SK-N-SH (cell line): ENCODE measurements at regions not wholly inside any gene's neighbourhood (a gene's known extent, or its start where the extent isn't known, plus 50 kb on each side); places are given as distances from the start of the nearest gene placed in this dataset.

ENCODE experiments used
- EP300 ChIP-seq, 2 experiments: IDR thresholded peaks; 2 replicates each; pipeline versions ENCODE4 v1.4.0 to v1.6.1; 2012; ENCODE audit warnings: borderline replicate concordance in 1 of 2, low read depth in 1 of 2, low read length in 1 of 2
- FOXJ3 ChIP-seq: sonication (generic); formaldehyde crosslinking; IDR thresholded peaks from 2 replicates; pipeline ENCODE4 v1.5.1; 2020; ENCODE audit warnings: mild to moderate bottlenecking, missing genetic modification reagents
- POLR2AphosphoS5 ChIP-seq: IDR thresholded peaks from 2 replicates; pipeline ENCODE4 v1.6.1; 2012; ENCODE audit warnings: low read depth, low read length
- RFX5 ChIP-seq: IDR thresholded peaks from 2 replicates; pipeline ENCODE4 v1.6.1; 2012; ENCODE audit warnings: mild to moderate bottlenecking, improper control_type of control experiment, low read length
- TEAD4 ChIP-seq: IDR thresholded peaks from 2 replicates; pipeline ENCODE4 v1.4.0; 2012; ENCODE audit warnings: mild to moderate bottlenecking, borderline replicate concordance; ENCODE audit not compliant: insufficient read depth
- YY1 ChIP-seq: IDR thresholded peaks from 2 replicates; pipeline ENCODE4 v1.4.0; 2012; ENCODE audit warnings: low read depth, mild to moderate bottlenecking
- TF ChIP-seq, protein P1 (sequence below): IDR thresholded peaks from 2 replicates; pipeline ENCODE4 v1.6.1; 2012; ENCODE audit warnings: mild to moderate bottlenecking, low read depth, low read length, moderate library complexity
- TF ChIP-seq, protein P2 (sequence below): fragments of 200-600 bp; sonication (generic); IDR thresholded peaks from 2 replicates; pipeline ENCODE4 v1.6.1; 2017; ENCODE audit warnings: antibody characterized with exemption, mild to moderate bottlenecking, moderate library complexity

DNA sequence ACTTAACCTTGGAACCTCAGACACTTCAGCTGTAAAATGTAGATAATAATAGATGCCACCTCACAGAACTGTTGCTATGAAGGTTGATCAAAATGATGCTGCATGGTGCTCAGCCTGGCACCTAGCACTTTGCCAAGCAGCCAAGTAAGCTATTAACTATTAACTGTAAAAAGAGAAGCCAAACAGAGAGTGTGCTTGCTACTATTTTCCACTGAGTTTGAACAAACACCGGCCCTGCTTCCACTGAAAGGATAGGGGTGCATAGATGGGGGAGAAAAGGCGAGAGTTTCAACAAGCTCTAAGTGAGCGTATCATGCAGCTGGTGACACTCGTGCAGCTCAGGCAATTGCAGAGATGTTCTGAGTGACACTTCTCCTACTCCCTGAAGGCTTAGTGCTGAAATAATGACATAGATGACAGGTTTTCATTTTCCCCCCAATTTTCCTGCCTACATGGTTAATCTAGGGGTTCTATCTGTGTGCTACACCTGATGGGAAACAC lies 78.2 kb downstream of the GPR88 start:
- TF ChIP-seq, protein P1, sequence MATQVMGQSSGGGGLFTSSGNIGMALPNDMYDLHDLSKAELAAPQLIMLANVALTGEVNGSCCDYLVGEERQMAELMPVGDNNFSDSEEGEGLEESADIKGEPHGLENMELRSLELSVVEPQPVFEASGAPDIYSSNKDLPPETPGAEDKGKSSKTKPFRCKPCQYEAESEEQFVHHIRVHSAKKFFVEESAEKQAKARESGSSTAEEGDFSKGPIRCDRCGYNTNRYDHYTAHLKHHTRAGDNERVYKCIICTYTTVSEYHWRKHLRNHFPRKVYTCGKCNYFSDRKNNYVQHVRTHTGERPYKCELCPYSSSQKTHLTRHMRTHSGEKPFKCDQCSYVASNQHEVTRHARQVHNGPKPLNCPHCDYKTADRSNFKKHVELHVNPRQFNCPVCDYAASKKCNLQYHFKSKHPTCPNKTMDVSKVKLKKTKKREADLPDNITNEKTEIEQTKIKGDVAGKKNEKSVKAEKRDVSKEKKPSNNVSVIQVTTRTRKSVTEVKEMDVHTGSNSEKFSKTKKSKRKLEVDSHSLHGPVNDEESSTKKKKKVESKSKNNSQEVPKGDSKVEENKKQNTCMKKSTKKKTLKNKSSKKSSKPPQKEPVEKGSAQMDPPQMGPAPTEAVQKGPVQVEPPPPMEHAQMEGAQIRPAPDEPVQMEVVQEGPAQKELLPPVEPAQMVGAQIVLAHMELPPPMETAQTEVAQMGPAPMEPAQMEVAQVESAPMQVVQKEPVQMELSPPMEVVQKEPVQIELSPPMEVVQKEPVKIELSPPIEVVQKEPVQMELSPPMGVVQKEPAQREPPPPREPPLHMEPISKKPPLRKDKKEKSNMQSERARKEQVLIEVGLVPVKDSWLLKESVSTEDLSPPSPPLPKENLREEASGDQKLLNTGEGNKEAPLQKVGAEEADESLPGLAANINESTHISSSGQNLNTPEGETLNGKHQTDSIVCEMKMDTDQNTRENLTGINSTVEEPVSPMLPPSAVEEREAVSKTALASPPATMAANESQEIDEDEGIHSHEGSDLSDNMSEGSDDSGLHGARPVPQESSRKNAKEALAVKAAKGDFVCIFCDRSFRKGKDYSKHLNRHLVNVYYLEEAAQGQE = no peak
- TF ChIP-seq, protein P2, sequence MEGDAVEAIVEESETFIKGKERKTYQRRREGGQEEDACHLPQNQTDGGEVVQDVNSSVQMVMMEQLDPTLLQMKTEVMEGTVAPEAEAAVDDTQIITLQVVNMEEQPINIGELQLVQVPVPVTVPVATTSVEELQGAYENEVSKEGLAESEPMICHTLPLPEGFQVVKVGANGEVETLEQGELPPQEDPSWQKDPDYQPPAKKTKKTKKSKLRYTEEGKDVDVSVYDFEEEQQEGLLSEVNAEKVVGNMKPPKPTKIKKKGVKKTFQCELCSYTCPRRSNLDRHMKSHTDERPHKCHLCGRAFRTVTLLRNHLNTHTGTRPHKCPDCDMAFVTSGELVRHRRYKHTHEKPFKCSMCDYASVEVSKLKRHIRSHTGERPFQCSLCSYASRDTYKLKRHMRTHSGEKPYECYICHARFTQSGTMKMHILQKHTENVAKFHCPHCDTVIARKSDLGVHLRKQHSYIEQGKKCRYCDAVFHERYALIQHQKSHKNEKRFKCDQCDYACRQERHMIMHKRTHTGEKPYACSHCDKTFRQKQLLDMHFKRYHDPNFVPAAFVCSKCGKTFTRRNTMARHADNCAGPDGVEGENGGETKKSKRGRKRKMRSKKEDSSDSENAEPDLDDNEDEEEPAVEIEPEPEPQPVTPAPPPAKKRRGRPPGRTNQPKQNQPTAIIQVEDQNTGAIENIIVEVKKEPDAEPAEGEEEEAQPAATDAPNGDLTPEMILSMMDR = no peak
- TF ChIP-seq YY1 = no peak
- no peak for TF ChIP-seq RFX5
- no peak for TF ChIP-seq TEAD4
- TF ChIP-seq EP300 (IDR thresholded peaks at IDR 0.05; ENCODE audit: borderline replicate concordance in 1 of 2, low read depth in 1 of 2, low read length in 1 of 2) = no peak
- no peak for TF ChIP-seq FOXJ3 (CRISPR knock-in tag)
- no peak for TF ChIP-seq POLR2AphosphoS5
